Keratinocyte (primary cell): ENCODE measurements at regions not wholly inside any gene's neighbourhood (a gene's known extent, or its start where the extent isn't known, plus 50 kb on each side); places are given as distances from the start of the nearest gene placed in this dataset.

Experiments used
- EZH2 ChIP-seq: IDR thresholded peaks from one replicate; pipeline ENCODE4 v1.6.1; 2012; ENCODE audit warnings: inconsistent platforms, mild to moderate bottlenecking, low read length, moderate library complexity
- TF ChIP-seq, protein P1 (sequence below), 3 experiments: IDR thresholded peaks in 1 of 3; conservative IDR thresholded peaks in 1 of 3; optimal IDR thresholded peaks in 1 of 3; 2 replicates in 2 of 3; 3 replicates in 1 of 3; pipeline versions ENCODE3 to v1.5.1; 2011; ENCODE audit warnings: low read length in 3 of 3, mild to moderate bottlenecking in 3 of 3, moderate library complexity in 2 of 3, control low read depth in 1 of 3, inconsistent platforms in 1 of 3; ENCODE audit not compliant: insufficient read depth in 2 of 3; ENCODE audit errors: extremely low read depth in 1 of 3

DNA sequence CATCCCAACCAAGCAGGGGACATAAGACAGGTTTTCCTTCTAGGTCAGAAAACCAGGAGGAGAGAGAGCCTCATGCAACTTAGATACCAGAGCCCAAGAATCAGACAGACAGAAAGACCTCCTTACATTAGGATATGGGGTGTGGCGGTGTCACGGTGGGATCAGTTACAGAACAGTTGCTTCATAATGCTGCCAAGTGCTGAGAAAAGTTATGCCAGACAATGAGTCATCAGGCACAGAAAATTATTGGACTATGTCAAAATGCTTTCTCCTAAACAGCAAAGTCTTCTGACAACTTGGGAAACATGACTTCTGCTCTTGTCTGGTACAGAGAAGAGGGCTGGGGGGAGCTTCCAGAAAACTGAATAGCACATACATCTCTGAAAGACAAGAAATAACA lies 1120.2 kb upstream of the TMPRSS15 start:
- TF ChIP-seq, protein P1, sequence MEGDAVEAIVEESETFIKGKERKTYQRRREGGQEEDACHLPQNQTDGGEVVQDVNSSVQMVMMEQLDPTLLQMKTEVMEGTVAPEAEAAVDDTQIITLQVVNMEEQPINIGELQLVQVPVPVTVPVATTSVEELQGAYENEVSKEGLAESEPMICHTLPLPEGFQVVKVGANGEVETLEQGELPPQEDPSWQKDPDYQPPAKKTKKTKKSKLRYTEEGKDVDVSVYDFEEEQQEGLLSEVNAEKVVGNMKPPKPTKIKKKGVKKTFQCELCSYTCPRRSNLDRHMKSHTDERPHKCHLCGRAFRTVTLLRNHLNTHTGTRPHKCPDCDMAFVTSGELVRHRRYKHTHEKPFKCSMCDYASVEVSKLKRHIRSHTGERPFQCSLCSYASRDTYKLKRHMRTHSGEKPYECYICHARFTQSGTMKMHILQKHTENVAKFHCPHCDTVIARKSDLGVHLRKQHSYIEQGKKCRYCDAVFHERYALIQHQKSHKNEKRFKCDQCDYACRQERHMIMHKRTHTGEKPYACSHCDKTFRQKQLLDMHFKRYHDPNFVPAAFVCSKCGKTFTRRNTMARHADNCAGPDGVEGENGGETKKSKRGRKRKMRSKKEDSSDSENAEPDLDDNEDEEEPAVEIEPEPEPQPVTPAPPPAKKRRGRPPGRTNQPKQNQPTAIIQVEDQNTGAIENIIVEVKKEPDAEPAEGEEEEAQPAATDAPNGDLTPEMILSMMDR (optimal IDR thresholded peaks at IDR 0.05 in 1 of 3, IDR thresholded peaks at IDR 0.05 in 1 of 3, conservative IDR thresholded peaks at IDR 0.05 in 1 of 3; ENCODE audit: extremely low read depth in 1 of 3, insufficient read depth in 2 of 3, low read length in 3 of 3), result no peak
- no peak for TF ChIP-seq EZH2
